ENCODE measurements at regions not wholly inside any gene's neighbourhood (a gene's known extent, or its start where the extent isn't known, plus 50 kb on each side); places are given as distances from the start of the nearest gene placed in this dataset.

DNA sequence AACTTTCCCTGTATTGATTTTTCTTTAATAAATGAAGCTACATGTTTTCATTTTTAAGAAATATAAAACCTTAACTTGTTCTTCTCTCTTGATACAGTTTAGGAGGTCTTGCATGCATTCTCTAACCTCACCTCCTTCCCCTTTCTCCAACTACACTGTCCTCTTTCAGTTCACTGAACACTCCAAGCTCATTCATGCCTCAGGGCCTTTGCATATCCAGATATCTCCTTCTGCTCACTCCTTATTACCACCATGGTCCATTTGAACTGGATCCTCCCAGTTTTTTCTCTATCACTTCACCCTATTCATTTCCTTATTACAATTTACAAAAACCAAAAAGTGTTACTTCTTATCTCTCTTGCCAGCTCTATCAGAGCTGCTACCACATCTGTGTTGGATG is 242.9 kb upstream of the PLEKHG7 start:
- Histone ChIP-seq H2AFZ (ENCODE audit: low read length) (no peak overlapping the region), H3K79me2 (ENCODE audit: low read length) (no peaks in the 10 kb centered on the region), H3K9me3 (ENCODE audit: low read length) (no peaks in the 10 kb centered on the region), H3K27me3 (ENCODE audit: low read length) (no peaks in the 10 kb centered on the region), H3K27ac (ENCODE audit: low read length) (no peak overlapping the region), H4K20me1 (ENCODE audit: insufficient read depth, low read depth, low read length) (no peaks in the 10 kb centered on the region), H3K4me2 (ENCODE audit: low read depth, low read length, poor library complexity, severe bottlenecking) (no peak overlapping the region), H3K4me3 (ENCODE audit: low read length) (no peak overlapping the region), H3K9ac (ENCODE audit: low read length) (no peak overlapping the region), H3K9me2 (replicated peaks; ENCODE audit: insufficient read depth, low read length) (no peaks in the 10 kb centered on the region; the same call in 1 of the 2 replicates), H3K36me3 (ENCODE audit: insufficient read depth, low read length) (no peaks in the 10 kb centered on the region), H3K4me1 (ENCODE audit: low read length) (no peaks in the 10 kb centered on the region)
- no peak for DNase-seq

DNA sequence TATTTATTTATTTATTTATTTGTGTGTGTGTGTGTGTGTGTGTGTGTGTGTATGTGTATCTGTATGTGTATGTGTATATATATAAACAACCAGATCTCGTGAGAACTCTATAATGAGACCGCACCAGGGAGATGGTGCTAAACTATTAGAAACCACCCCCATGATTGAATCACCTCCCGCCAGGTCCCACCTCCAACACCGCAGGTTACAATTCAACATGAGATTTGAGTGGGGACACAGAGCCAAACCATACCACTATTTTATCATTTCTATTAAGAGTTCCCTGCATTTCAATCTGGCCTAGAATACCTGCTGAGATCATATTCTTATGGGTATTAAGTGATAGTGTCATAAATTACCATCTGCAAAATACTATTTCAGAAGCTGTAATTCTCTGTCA is 243.8 kb upstream of the PLEKHG7 start:
- no peak overlapping the region for H2AFZ ChIP-seq (ENCODE audit: low read length)
- no peak overlapping the region for H3K4me2 ChIP-seq (ENCODE audit: low read depth, low read length, poor library complexity, severe bottlenecking)
- H3K79me2 ChIP-seq (ENCODE audit: low read length): no peaks in the 10 kb centered on the region
- no peak overlapping the region for H3K27ac ChIP-seq (ENCODE audit: low read length)
- no peaks in the 10 kb centered on the region for H3K27me3 ChIP-seq (ENCODE audit: low read length)
- no peak overlapping the region for H3K9ac ChIP-seq (ENCODE audit: low read length)
- no peak for DNase-seq
- no peaks in the 10 kb centered on the region; the same call in 1 of the 2 replicates for H3K9me2 ChIP-seq (replicated peaks; ENCODE audit: insufficient read depth, low read length)
- H3K36me3 ChIP-seq (ENCODE audit: insufficient read depth, low read length): no peaks in the 10 kb centered on the region
- no peaks in the 10 kb centered on the region for H3K9me3 ChIP-seq (ENCODE audit: low read length)
- no peak overlapping the region for H3K4me3 ChIP-seq (ENCODE audit: low read length)
- no peaks in the 10 kb centered on the region for H3K4me1 ChIP-seq (ENCODE audit: low read length)
- no peaks in the 10 kb centered on the region for H4K20me1 ChIP-seq (ENCODE audit: insufficient read depth, low read depth, low read length)

DNA sequence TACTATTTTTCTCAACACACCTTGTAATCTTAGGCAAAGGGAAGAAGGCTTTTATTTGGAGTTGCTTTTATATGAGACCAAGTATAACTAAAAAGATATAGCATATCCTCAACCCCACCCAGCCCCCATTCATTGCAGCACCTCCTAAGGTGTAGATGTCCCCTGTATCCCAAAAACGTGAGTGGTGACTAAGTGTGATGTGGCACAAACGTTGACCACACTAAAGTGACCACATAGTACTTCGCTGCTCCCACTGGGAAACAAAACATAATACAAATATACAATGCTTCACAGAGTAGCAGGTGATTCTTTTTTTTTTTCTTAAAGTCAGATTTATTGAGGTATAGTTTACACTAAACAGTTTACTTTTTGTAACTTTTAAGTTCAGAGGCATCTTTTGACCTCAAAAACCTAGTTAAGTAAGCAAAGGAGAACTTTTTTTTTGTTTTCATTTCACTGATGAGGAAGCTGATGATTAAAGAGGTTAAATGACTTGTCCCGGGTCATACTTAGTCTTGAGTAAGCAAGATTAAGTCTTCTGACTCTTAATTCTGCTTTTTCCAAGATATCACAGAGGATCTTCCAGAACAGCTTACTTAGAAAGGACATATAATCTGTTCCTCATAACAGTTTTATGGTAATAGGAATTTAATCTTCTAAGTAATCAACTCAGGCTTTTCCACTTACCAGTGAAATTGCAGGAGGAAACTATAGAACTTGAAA is 245.2 kb upstream of the PLEKHG7 start:
- Histone ChIP-seq H3K4me1 (ENCODE audit: low read length) (no peaks in the 10 kb centered on the region), H3K27me3 (ENCODE audit: low read length) (no peaks in the 10 kb centered on the region), H3K9me2 (replicated peaks; ENCODE audit: insufficient read depth, low read length) (no peaks in the 10 kb centered on the region; the same call in 1 of the 2 replicates), H3K9ac (ENCODE audit: low read length) (no peak overlapping the region), H4K20me1 (ENCODE audit: insufficient read depth, low read depth, low read length) (no peaks in the 10 kb centered on the region), H3K27ac (ENCODE audit: low read length) (no peak overlapping the region), H3K9me3 (ENCODE audit: low read length) (no peaks in the 10 kb centered on the region), H3K4me2 (ENCODE audit: low read depth, low read length, poor library complexity, severe bottlenecking) (no peak overlapping the region), H3K79me2 (ENCODE audit: low read length) (no peaks in the 10 kb centered on the region), H2AFZ (ENCODE audit: low read length) (no peak overlapping the region), H3K36me3 (ENCODE audit: insufficient read depth, low read length) (no peaks in the 10 kb centered on the region), H3K4me3 (ENCODE audit: low read length) (no peak overlapping the region)
- DNase-seq: no peak

DNA sequence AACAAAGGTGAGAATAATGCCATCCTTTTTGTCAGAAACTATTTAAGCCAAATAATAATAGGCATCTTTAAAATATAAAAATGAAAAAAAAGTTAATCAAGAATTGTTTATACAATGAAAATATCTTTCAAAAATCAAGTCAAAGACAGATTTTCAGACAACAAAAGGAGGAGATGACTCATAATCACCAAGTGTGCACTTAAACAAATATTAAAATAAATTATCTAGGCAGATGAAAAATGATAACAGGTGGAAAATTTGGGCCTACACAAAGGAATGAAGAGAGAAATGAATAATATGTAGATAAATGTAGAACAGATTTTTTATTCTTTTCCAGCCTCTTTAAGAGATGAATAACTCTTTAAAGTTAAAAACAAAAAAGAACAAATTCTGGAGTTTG is 250.0 kb upstream of the PLEKHG7 start:
- H3K9me2 ChIP-seq (replicated peaks; ENCODE audit: insufficient read depth, low read length): no peaks in the 10 kb centered on the region; the same call in 1 of the 2 replicates
- DNase-seq: no peak
- H3K36me3 ChIP-seq (ENCODE audit: insufficient read depth, low read length): no peaks in the 10 kb centered on the region
- H3K4me1 ChIP-seq (ENCODE audit: low read length): no peaks in the 10 kb centered on the region
- H3K79me2 ChIP-seq (ENCODE audit: low read length): no peaks in the 10 kb centered on the region
- H3K4me2 ChIP-seq (ENCODE audit: low read depth, low read length, poor library complexity, severe bottlenecking): no peak overlapping the region
- no peak overlapping the region for H3K9ac ChIP-seq (ENCODE audit: low read length)
- H2AFZ ChIP-seq (ENCODE audit: low read length): no peak overlapping the region
- H3K27me3 ChIP-seq (ENCODE audit: low read length): no peaks in the 10 kb centered on the region
- no peak overlapping the region for H3K4me3 ChIP-seq (ENCODE audit: low read length)
- no peaks in the 10 kb centered on the region for H4K20me1 ChIP-seq (ENCODE audit: insufficient read depth, low read depth, low read length)
- no peak overlapping the region for H3K27ac ChIP-seq (ENCODE audit: low read length)
- no peaks in the 10 kb centered on the region for H3K9me3 ChIP-seq (ENCODE audit: low read length)

DNA sequence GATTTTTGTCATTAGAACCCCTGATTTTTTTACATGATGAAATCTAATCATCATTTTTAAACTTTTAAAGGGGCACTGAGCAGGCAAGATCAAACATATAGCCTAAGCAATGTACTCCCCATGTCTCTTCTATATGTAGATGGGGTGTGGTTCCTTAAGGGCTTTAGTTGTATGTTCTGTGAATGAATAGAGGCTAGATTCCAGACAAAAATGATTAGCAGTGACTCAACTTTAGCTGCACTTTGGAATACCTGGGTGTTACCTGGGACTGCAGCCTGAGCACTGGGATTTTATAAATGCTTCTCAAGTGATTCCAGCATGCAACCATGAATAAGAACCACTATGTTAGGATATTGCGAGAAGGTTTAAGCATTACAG is 256.7 kb upstream of the PLEKHG7 start:
- no peak overlapping the region for H3K9ac ChIP-seq (ENCODE audit: low read length)

DNA sequence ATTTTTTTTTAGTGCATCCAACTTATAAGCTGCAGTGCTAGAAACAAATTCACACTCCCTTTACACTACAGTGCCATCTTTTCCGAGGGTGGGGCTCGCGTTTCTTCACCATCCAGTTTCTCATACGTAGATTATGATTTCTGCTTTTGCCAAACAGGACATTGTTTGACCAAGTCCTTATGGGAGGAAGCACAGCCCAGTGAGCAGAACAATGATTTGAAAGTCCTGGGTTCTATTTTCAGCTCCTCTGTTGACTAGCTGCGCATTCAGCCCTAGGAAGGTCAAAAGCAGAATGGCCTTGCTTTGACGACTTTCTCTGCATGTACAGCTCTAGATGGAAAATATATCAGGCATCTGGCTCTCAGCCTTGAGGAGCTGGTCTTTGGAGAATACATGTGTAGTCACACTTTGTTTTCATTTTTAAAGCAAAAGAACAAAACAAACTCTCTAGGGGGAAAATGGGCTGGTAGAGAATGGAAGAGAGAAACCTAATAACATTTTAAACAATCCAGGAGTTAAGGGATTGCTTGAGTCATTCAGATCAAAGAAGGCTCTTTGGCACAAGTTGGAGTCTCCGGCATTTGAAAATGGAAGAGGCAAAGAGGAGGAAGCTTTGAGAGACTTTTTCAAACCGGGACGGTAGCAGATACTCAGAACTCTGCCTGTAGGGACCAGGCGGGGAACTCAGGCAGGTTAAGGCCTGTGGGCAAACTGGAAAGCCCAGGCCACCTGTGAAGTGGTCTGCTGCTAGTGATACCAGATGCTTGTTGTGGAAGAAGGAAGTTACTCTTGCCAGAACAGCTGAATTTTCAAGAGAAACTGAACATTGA is 257.3 kb upstream of the PLEKHG7 start:
- Histone ChIP-seq H3K9ac (ENCODE audit: low read length) (no peak overlapping the region), H3K4me2 (ENCODE audit: low read depth, low read length, poor library complexity, severe bottlenecking) (peak overlapping the region; percentile 32), H2AFZ (ENCODE audit: low read length) (peak overlapping the region; percentile 60; the same call in 1 of the 2 replicates), H3K27ac (ENCODE audit: low read length) (no peak overlapping the region), H3K9me3 (ENCODE audit: low read length) (no peaks in the 10 kb centered on the region), H3K27me3 (ENCODE audit: low read length) (no peaks in the 10 kb centered on the region), H4K20me1 (ENCODE audit: insufficient read depth, low read depth, low read length) (no peaks in the 10 kb centered on the region), H3K79me2 (ENCODE audit: low read length) (no peaks in the 10 kb centered on the region), H3K9me2 (replicated peaks; ENCODE audit: insufficient read depth, low read length) (no peaks in the 10 kb centered on the region), H3K36me3 (ENCODE audit: insufficient read depth, low read length) (no peaks in the 10 kb centered on the region), H3K4me3 (ENCODE audit: low read length) (peak overlapping the region; percentile 33; the same call in 1 of the 2 replicates), H3K4me1 (ENCODE audit: low read length) (peaks cover 15% of the 10 kb centered on the region)
- DNase-seq: no peak

More for the DNA sequence above, 256.7 kb upstream of the PLEKHG7 start:
- no peak overlapping the region for H3K4me2 ChIP-seq (ENCODE audit: low read depth, low read length, poor library complexity, severe bottlenecking)
- H3K27me3 ChIP-seq (ENCODE audit: low read length): no peaks in the 10 kb centered on the region
- H3K4me1 ChIP-seq (ENCODE audit: low read length): peaks cover 15% of the 10 kb centered on the region
- no peaks in the 10 kb centered on the region for H3K9me3 ChIP-seq (ENCODE audit: low read length)
- H3K27ac ChIP-seq (ENCODE audit: low read length): no peak overlapping the region
- DNase-seq: no peak
- no peak overlapping the region for H3K4me3 ChIP-seq (ENCODE audit: low read length)
- H4K20me1 ChIP-seq (ENCODE audit: insufficient read depth, low read depth, low read length): no peaks in the 10 kb centered on the region
- H3K36me3 ChIP-seq (ENCODE audit: insufficient read depth, low read length): no peaks in the 10 kb centered on the region
- H2AFZ ChIP-seq (ENCODE audit: low read length): no peak overlapping the region
- H3K9me2 ChIP-seq (replicated peaks; ENCODE audit: insufficient read depth, low read length): no peaks in the 10 kb centered on the region
- no peaks in the 10 kb centered on the region for H3K79me2 ChIP-seq (ENCODE audit: low read length)

DNA sequence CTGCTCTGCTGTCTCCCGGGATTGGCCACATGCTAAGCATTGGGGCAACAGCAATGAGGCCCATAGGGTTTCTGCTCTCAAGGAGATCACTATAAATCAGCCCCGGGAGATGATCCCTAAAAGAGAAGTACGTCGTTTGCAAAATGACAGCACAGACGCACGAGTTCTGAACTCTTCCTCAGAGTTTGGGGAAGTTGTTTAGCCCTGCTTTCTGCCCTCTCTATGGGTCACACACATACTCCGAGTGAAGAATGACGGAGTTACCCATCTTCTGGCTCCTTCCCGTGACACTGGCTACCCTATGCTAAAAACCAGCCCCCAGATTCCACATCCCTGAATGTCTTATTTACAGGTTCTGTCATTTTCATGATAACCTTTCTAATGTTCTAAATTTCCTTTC is 258.0 kb upstream of the PLEKHG7 start:
- DNase-seq: peak; percentile 49

DNA sequence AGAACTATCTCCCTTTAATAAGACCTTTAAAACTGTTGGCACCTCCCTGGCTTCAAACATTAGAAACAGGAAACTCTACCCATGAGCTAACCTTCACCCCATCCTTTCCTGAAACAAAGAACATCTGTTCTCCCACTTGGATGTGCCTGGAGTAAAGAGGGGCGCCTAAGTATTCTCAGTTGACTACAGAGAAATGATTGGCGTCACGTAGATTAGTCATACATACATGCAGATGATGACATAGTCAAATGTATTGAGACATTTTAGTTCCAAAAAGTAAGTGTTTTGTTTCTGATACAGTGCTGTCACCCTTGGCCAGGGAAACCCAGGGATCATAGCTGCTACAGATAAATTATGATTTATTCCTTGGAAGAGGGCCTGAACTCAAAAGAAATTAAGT is 260.0 kb upstream of the PLEKHG7 start:
- Histone ChIP-seq H3K36me3 (ENCODE audit: insufficient read depth, low read length) (no peaks in the 10 kb centered on the region), H3K4me1 (ENCODE audit: low read length) (peaks cover 15% of the 10 kb centered on the region), H3K27me3 (ENCODE audit: low read length) (no peaks in the 10 kb centered on the region), H3K9ac (ENCODE audit: low read length) (no peak overlapping the region), H2AFZ (ENCODE audit: low read length) (no peak overlapping the region), H3K4me3 (ENCODE audit: low read length) (no peak overlapping the region), H3K27ac (ENCODE audit: low read length) (no peak overlapping the region), H4K20me1 (ENCODE audit: insufficient read depth, low read depth, low read length) (no peaks in the 10 kb centered on the region), H3K79me2 (ENCODE audit: low read length) (no peaks in the 10 kb centered on the region), H3K9me2 (replicated peaks; ENCODE audit: insufficient read depth, low read length) (no peaks in the 10 kb centered on the region), H3K9me3 (ENCODE audit: low read length) (no peaks in the 10 kb centered on the region), H3K4me2 (ENCODE audit: low read depth, low read length, poor library complexity, severe bottlenecking) (no peak overlapping the region)
- DNase-seq: no peak

More for the DNA sequence above, 258.0 kb upstream of the PLEKHG7 start:
- H3K4me2 ChIP-seq (ENCODE audit: low read depth, low read length, poor library complexity, severe bottlenecking): peak overlapping the region; percentile 32
- no peaks in the 10 kb centered on the region for H3K79me2 ChIP-seq (ENCODE audit: low read length)
- H4K20me1 ChIP-seq (ENCODE audit: insufficient read depth, low read depth, low read length): no peaks in the 10 kb centered on the region
- no peaks in the 10 kb centered on the region for H3K9me2 ChIP-seq (replicated peaks; ENCODE audit: insufficient read depth, low read length)
- H3K4me3 ChIP-seq (ENCODE audit: low read length): peak overlapping the region; percentile 33; the same call in 1 of the 2 replicates
- H3K4me1 ChIP-seq (ENCODE audit: low read length): peaks cover 15% of the 10 kb centered on the region
- no peak overlapping the region for H3K27ac ChIP-seq (ENCODE audit: low read length)
- H3K36me3 ChIP-seq (ENCODE audit: insufficient read depth, low read length): no peaks in the 10 kb centered on the region
- no peaks in the 10 kb centered on the region for H3K9me3 ChIP-seq (ENCODE audit: low read length)
- H2AFZ ChIP-seq (ENCODE audit: low read length): peak overlapping the region; percentile 60; the same call in 1 of the 2 replicates
- H3K27me3 ChIP-seq (ENCODE audit: low read length): no peaks in the 10 kb centered on the region
- no peak overlapping the region for H3K9ac ChIP-seq (ENCODE audit: low read length)

Data from Karpas-422 (cell line).